Neural progenitor cell (in vitro differentiated cells): ENCODE measurements at regions not wholly inside any gene's neighbourhood (a gene's known extent, or its start where the extent isn't known, plus 50 kb on each side); places are given as distances from the start of the nearest gene placed in this dataset.

Source experiments
- DNase-seq: peaks from one replicate; pipeline ENCODE4 v3.0.0-alpha.2; 2016; ENCODE audit warnings: low spot score
- H2AFZ ChIP-seq: fragments of 200-600 bp; sonication (generic); replicated peaks from 2 replicates; pipeline ENCODE4 v1.6.1; 2016; ENCODE audit warnings: antibody characterized with exemption
- H3F3A ChIP-seq: fragments of 200-600 bp; sonication (generic); 2 replicates; pipeline ENCODE4 v1.6.1; 2016; ENCODE audit warnings: antibody characterized with exemption, low read depth
- H3K27ac ChIP-seq: fragments of 200-600 bp; sonication (generic); 2 replicates; pipeline ENCODE4 v1.5.1; 2016; ENCODE audit warnings: mild to moderate bottlenecking
- H3K27me3 ChIP-seq: fragments of 200-600 bp; sonication (generic); 2 replicates; pipeline ENCODE4 v1.6.1; 2016; ENCODE audit warnings: mild to moderate bottlenecking, moderate library complexity
- H3K36me3 ChIP-seq: fragments of 200-600 bp; sonication (generic); 2 replicates; pipeline ENCODE4 v1.5.1; 2016
- H3K4me1 ChIP-seq: fragments of 200-600 bp; sonication (generic); 2 replicates; pipeline ENCODE4 v1.6.1; 2016; ENCODE audit warnings: mixed run types
- H3K4me2 ChIP-seq: fragments of 200-600 bp; sonication (generic); 2 replicates; pipeline ENCODE4 v1.6.1; 2016
- H3K4me3 ChIP-seq: fragments of 200-600 bp; sonication (generic); 2 replicates; pipeline ENCODE4 v1.5.1; 2016
- H3K79me2 ChIP-seq: fragments of 200-600 bp; sonication (generic); 2 replicates; pipeline ENCODE4 v1.6.1; 2016; ENCODE audit warnings: low read depth
- H3K9ac ChIP-seq: fragments of 200-600 bp; sonication (generic); 2 replicates; pipeline ENCODE4 v1.6.1; 2016
- H3K9me3 ChIP-seq: fragments of 200-600 bp; sonication (generic); 2 replicates; pipeline ENCODE4 v1.5.1; 2016; ENCODE audit warnings: low read depth
- H4K20me1 ChIP-seq: fragments of 200-600 bp; sonication (generic); 2 replicates; pipeline ENCODE4 v1.6.1; 2016; ENCODE audit warnings: low read depth
- H3K27ac Mint-ChIP-seq: 3 replicates; pipeline ENCODE4 v1.8.0; 2021; ENCODE audit warnings: mixed read lengths
- H3K27me3 Mint-ChIP-seq: 2 replicates; pipeline ENCODE4 v1.8.0; 2022; ENCODE audit warnings: low read depth, mild to moderate bottlenecking, inconsistent platforms, moderate library complexity, mixed read lengths; ENCODE audit not compliant: insufficient read depth
- H3K36me3 Mint-ChIP-seq: 3 replicates; pipeline ENCODE4 v1.8.0; 2021; ENCODE audit warnings: mixed read lengths
- H3K4me1 Mint-ChIP-seq: 3 replicates; pipeline ENCODE4 v1.8.0; 2021; ENCODE audit warnings: mixed read lengths
- H3K4me3 Mint-ChIP-seq: 3 replicates; pipeline ENCODE4 v1.8.0; 2021; ENCODE audit warnings: mild to moderate bottlenecking, moderate library complexity, mixed read lengths
- H3K9me3 Mint-ChIP-seq: 3 replicates; pipeline ENCODE4 v1.8.0; 2020; ENCODE audit warnings: mixed read lengths
- CTCF ChIP-seq: fragments of 200-600 bp; sonication (generic); IDR thresholded peaks from 2 replicates; pipeline ENCODE4 v1.5.1; 2017; ENCODE audit warnings: antibody characterized with exemption, mild to moderate bottlenecking
- EZH2 ChIP-seq: fragments of 200-600 bp; sonication (generic); IDR thresholded peaks from 2 replicates; pipeline ENCODE4 v1.6.1; 2017; ENCODE audit warnings: antibody characterized with exemption, mild to moderate bottlenecking, moderate library complexity
- EZH2phosphoT487 ChIP-seq: fragments of 200-600 bp; sonication (generic); IDR thresholded peaks from 2 replicates; pipeline ENCODE4 v1.6.1; 2017; ENCODE audit warnings: antibody characterized with exemption

- no peak overlapping the region for H2AFZ ChIP-seq
- no peak overlapping the region for H3K9ac ChIP-seq
- H3K9me3 ChIP-seq, result peaks cover 5% of the 10 kb centered on the region
- no peak for TF ChIP-seq EZH2phosphoT487
- TF ChIP-seq EZH2, result no peak
- TF ChIP-seq CTCF, result no peak
- H3K4me1 Mint-ChIP-seq, result peaks cover 17% of the 10 kb centered on the region
- no peak overlapping the region for H3K27ac Mint-ChIP-seq
- H3K9me3 Mint-ChIP-seq, result peaks cover 19% of the 10 kb centered on the region
- H3K4me3 Mint-ChIP-seq, result no peak overlapping the region
- H3K4me1 ChIP-seq, result no peaks in the 10 kb centered on the region
- no peaks in the 10 kb centered on the region for H3K27me3 ChIP-seq
- H3K27me3 Mint-ChIP-seq, result no peaks in the 10 kb centered on the region
- no peak overlapping the region for H3K27ac ChIP-seq
- DNase-seq, result no peak
- no peak overlapping the region for H3K4me3 ChIP-seq
- H4K20me1 ChIP-seq, result no peaks in the 10 kb centered on the region
- no peak overlapping the region for H3K4me2 ChIP-seq
- H3K36me3 Mint-ChIP-seq, result peaks cover 1% of the 10 kb centered on the region
- no peaks in the 10 kb centered on the region for H3F3A ChIP-seq
- no peaks in the 10 kb centered on the region for H3K79me2 ChIP-seq
- H3K36me3 ChIP-seq, result peaks cover 4% of the 10 kb centered on the region
Observed at GRCh38 chr17:69857412-69857835, 217.6 kb upstream of the KCNJ16 start.

- Mint-ChIP-seq H3K27me3 (peaks cover 2% of the 10 kb centered on the region), H3K4me1 (peaks cover 17% of the 10 kb centered on the region), H3K27ac (no peak overlapping the region), H3K9me3 (peaks cover 19% of the 10 kb centered on the region), H3K36me3 (peaks cover 1% of the 10 kb centered on the region), H3K4me3 (no peak overlapping the region)
- Histone ChIP-seq H3F3A (no peaks in the 10 kb centered on the region), H3K4me3 (no peak overlapping the region), H3K4me1 (no peaks in the 10 kb centered on the region), H4K20me1 (no peaks in the 10 kb centered on the region), H3K4me2 (no peak overlapping the region), H3K9me3 (peaks cover 5% of the 10 kb centered on the region), H3K9ac (no peak overlapping the region), H3K27me3 (no peaks in the 10 kb centered on the region), H2AFZ (no peak overlapping the region), H3K27ac (no peak overlapping the region), H3K79me2 (no peaks in the 10 kb centered on the region), H3K36me3 (peaks cover 4% of the 10 kb centered on the region)
- no peak for DNase-seq
- TF ChIP-seq EZH2, result no peak
- no peak for TF ChIP-seq EZH2phosphoT487
- no peak for TF ChIP-seq CTCF
Observed at GRCh38 chr17:69858460-69858859, 216.6 kb upstream of the KCNJ16 start.

GRCh38 chr17:69860142-69860680 is 214.8 kb upstream of the KCNJ16 start:
- H3K27ac ChIP-seq, result no peak overlapping the region
- no peak for DNase-seq
- no peaks in the 10 kb centered on the region for H4K20me1 ChIP-seq
- H3K4me1 Mint-ChIP-seq, result peaks cover under 1% of the 10 kb centered on the region
- no peaks in the 10 kb centered on the region for H3K4me1 ChIP-seq
- H3F3A ChIP-seq, result no peaks in the 10 kb centered on the region
- peaks cover 4% of the 10 kb centered on the region for H3K36me3 ChIP-seq
- H3K4me2 ChIP-seq, result no peak overlapping the region
- no peaks in the 10 kb centered on the region for H3K27me3 ChIP-seq
- no peak overlapping the region for H2AFZ ChIP-seq
- no peak for TF ChIP-seq EZH2phosphoT487
- no peak for TF ChIP-seq EZH2
- no peak for TF ChIP-seq CTCF
- peaks cover 1% of the 10 kb centered on the region for H3K36me3 Mint-ChIP-seq
- H3K79me2 ChIP-seq, result no peaks in the 10 kb centered on the region
- H3K9me3 Mint-ChIP-seq, result peaks cover 18% of the 10 kb centered on the region
- H3K4me3 Mint-ChIP-seq, result no peak overlapping the region
- H3K27ac Mint-ChIP-seq, result no peak overlapping the region
- no peak overlapping the region for H3K4me3 ChIP-seq
- peaks cover 5% of the 10 kb centered on the region for H3K9me3 ChIP-seq
- no peak overlapping the region for H3K9ac ChIP-seq
- peaks cover 2% of the 10 kb centered on the region for H3K27me3 Mint-ChIP-seq
